NCI-H774 (cell line): ENCODE measurements at regions not wholly inside any gene's neighbourhood (a gene's known extent, or its start where the extent isn't known, plus 50 kb on each side); places are given as distances from the start of the nearest gene placed in this dataset.

Source experiments
- DNase-seq: peaks from one replicate; lab custom pipeline; 2025; lab: John Stamatoyannopoulos, UW

GRCh38 chr11:35077709-35078469 lies 61.1 kb upstream of the CD44 start:
- no peak for DNase-seq

- no peak for DNase-seq
Measured at GRCh38 chr11:35078470-35078735, 60.6 kb upstream of the CD44 start.

- DNase-seq, result no peak
Measured at GRCh38 chr11:35079611-35080010, 59.4 kb upstream of the CD44 start.

- DNase-seq, result no peak
Measured at GRCh38 chr11:35082321-35083180, 56.4 kb upstream of the CD44 start.

- DNase-seq, result no peak
Measured at GRCh38 chr11:35083181-35083430, 55.9 kb upstream of the CD44 start.

- no peak for DNase-seq
Measured at GRCh38 chr11:35083431-35084238, 55.3 kb upstream of the CD44 start.

- DNase-seq, result no peak
Measured at GRCh38 chr11:35084817-35085440, 54.0 kb upstream of the CD44 start.

- DNase-seq, result no peak
Measured at GRCh38 chr11:35085531-35086165, 53.3 kb upstream of the CD44 start.

- no peak for DNase-seq
Measured at GRCh38 chr11:35087648-35088047, 51.3 kb upstream of the CD44 start.

GRCh38 chr11:35088226-35088625 lies 50.7 kb upstream of the CD44 start:
- no peak for DNase-seq

- no peak for DNase-seq
Measured at GRCh38 chr11:35088676-35089075, 50.3 kb upstream of the CD44 start.
